HG03108 (cell line): ENCODE measurements at regions not wholly inside any gene's neighbourhood (a gene's known extent, or its start where the extent isn't known, plus 50 kb on each side); places are given as distances from the start of the nearest gene placed in this dataset.

Source experiments
- ATAC-seq: cut with Tn5 transposase; IDR thresholded peaks from one replicate; pipeline ENCODE4 v1.9.1; 2021; ENCODE audit warnings: moderate library complexity; ENCODE audit not compliant: unreplicated experiment

DNA sequence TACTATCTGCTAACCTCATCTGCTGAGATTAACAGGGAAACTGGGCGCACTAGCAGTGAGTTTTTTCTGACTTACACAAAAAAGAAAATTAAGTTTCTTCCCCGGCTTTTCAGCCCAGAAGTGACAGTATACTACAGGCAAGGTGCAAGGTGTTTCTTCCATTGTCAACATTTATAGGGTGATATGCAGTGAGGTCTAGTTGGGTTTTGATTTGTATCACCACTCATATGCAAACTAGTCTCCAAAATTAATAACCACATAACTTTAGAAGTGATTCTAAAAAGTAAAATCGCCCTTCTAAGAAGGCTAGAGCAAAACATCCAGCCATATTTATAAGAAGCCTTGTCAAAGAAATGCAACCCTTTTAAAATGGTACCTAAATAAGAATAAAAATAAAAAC lies 640.1 kb downstream of the ARAP2 start:
- ATAC-seq = no peak

DNA sequence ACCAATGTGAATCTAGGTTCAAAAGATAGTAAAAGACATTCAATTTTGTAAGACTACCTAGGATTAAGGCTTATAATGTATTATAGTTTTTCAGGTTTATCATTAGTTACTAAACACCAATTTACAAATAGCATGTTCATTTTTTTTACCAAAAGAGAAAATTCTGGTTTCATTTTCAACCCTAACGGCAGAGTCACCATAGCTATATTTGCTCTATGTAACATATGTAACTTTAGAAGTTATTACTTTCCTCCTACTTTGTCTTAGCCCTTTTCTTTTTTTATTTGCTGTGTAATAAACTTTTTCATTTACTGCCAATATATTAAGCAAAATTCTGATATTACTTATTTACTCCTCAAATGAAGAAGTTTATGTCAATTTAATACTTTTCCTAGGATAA lies 639.6 kb downstream of the ARAP2 start:
- no peak for ATAC-seq

DNA sequence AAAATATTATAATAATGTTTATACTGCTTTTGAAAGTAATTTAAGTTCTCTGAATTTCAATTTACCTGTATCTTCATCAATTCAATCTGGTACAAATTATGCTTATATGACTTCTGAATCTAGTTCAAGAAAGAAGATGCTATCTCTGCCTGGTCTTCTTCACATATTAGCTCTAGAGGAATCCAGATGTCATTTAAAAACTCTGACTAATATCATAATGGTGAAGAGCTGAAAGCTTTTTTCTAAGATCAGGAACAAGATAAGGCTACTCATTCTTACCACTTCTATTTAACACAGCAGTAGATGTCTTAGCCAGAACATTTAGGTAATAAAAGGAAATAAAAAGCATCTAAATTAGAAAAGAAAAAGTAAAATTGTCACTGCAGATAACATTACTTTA lies 636.1 kb downstream of the ARAP2 start:
- no peak for ATAC-seq

DNA sequence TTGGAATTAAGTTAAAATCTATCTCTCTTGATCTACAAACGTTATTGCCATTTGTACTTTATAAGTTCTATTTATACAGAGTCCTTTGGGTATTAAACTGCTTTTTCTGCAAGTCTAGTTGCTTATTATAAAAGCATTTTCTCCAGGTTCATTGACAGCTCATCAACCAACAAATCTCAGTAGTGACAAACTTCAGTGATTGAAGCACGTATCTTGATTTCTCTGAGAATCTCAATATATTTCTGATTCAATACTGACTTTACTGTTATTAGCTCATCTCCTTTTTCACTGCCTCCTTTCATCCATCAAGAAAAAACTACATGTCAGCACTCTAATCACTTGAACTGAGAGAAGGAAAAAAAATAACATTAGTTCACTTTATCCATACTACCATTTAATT lies 630.2 kb downstream of the ARAP2 start:
- ATAC-seq = no peak

DNA sequence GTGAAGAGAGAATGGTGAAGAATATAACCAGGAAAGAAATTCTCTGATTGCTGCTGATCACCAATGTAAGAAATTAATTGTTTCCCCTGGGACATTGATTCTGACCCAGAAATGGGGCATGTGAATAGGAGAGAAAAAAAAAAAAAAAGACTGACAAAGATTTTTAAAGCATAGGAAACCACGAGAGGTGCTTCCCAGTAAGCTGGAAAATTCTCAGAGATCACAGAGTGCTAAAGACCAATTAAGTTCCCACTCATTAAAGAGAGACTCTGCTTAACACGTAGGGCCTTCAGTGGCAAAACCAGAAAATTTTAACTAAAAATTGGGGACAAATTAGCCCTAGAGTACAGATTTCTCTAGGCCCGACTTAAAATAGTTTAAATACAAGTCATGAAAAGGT lies 604.4 kb downstream of the ARAP2 start:
- ATAC-seq = no peak

GRCh38 chr4:35643661-35644060 lies 600.7 kb downstream of the ARAP2 start:
- ATAC-seq = no peak

DNA sequence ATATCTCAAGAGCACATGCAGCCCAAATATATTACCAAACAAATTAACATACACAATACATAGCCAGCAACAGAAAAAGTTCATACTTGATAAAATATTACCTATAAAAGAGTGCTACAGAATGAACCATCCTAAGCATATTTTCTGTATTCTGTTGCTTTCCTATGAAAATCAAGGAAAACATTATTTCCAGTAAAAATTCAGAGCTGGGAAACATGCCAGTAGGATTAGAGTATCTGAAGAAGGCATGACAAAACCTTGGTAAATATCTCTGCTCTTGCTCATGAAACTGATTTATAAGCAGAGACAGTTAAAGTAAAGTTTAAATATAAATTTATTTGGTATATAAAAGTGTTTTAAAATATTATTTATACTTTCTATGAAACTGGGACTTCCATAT lies 599.7 kb downstream of the ARAP2 start:
- ATAC-seq = no peak

GRCh38 chr4:35649011-35649410 lies 595.3 kb downstream of the ARAP2 start:
- no peak for ATAC-seq

DNA sequence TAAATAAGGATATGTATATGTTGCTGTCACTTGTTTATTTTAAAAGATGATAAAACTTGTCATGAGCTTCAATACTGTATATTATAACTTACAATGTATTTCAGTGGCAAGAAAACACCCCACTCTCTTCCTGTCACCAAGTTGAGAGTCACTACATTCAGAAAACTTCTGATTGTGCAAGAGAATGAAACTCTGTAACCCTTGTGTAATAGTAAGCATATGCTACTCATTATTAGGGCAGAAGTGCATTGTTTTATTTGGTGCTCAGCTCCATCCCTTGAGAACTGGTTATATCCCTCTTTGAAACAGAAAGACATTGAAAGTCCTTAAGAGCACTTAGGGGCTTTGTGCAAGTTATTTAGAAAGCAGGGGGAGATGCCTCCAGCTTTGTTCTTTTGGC lies 594.5 kb downstream of the ARAP2 start:
- no peak for ATAC-seq

DNA sequence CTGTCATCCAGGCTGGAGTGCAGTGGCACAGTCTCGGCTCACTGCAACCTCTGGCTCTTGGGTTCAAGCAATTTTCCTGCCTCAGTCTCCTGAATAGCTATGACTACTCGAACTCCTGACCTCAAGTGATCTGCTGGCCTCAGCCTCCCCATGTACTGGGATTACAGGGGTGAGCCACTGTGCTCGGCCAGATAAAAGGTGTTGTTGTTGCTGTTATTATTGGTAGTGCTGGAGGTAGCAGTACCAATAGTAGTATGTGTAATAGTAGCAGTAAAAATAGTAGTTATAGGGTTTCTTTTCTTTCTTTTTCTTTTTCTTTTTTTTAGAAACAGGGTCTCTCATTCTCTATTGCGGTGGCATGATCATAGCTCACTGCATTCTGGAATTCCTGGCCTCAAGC lies 592.1 kb downstream of the ARAP2 start:
- no peak for ATAC-seq

- ATAC-seq = no peak
Measured at GRCh38 chr4:35653451-35653850, 590.9 kb downstream of the ARAP2 start.

DNA sequence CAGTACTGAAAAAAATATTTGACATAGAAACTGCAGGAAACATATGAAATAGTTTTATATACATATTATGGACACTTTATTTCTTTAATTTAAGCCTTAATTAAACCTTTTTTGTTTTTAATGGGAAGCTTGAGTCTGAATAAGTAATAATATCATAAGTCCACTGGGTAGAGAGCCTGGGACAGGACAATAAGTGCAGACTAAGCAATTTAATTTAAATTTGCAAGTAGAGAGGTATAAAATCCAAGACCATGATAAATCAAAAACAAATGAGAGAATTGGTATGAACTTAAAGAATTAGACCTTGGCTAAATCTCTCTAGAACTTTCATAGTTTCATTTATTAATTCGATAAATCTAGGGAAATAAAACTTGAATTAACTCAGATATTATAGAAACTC lies 571.2 kb downstream of the ARAP2 start:
- ATAC-seq = no peak

- ATAC-seq = no peak
Measured at GRCh38 chr4:35684755-35685154, 559.6 kb downstream of the ARAP2 start.

GRCh38 chr4:35689870-35690269 lies 554.4 kb downstream of the ARAP2 start:
- ATAC-seq = no peak

DNA sequence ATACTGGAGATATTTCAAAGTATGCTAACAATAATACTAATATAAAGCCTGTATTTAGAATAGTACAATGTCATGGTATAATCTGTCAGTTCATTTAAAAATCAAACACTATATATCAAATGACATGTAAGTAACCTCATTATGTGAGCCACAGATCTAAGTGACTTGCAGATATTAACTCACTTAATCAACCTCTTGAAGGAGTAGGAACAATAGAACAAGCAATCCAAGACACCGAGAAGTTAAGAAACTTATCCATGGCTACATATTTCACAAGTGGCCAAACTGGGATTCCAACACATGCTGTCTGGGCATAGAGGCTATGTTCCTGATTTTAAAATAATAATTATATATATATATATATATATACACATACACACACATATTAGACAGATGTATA lies 554.0 kb downstream of the ARAP2 start:
- ATAC-seq = no peak

GRCh38 chr4:35695003-35695402 lies 549.3 kb downstream of the ARAP2 start:
- no peak for ATAC-seq

DNA sequence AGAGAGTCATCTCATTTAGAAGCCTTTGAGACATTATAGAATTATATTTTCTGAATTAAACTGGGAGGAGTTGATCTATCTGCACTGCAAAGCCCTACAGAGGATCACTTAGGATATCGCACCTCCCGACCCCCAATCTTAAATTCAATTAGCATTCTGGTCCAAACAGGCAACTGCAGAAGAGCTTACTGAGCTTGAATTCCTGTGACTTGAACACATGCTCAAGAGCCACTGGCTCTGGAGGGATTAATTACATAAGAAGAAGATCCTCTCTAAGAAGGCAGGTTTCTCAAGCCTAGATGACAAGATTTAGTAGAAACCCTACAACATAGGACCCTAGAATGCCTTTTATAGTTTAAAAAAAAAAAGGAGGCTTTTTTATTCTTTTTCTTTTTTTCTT lies 548.9 kb downstream of the ARAP2 start:
- no peak for ATAC-seq

GRCh38 chr4:35697210-35697736 lies 547.0 kb downstream of the ARAP2 start:
- no peak for ATAC-seq

DNA sequence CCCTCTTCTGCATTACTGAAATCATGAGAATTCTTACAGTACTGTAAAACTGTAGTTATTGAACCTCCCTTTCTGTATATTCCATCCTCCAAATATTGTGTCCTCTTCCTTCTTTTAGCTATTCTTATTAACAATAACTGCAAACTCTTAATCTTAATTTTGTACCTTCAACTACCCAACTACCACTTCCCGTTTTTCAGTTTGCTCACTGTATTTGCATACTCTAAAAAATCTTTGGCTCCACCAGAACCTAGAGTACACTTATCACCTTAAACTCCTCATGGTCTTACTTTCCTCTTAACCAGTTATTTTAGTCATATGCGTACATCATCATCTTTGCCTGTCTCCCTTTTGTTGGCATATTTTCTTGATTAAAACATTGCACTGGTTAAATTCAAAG lies 543.7 kb downstream of the ARAP2 start:
- ATAC-seq = no peak

DNA sequence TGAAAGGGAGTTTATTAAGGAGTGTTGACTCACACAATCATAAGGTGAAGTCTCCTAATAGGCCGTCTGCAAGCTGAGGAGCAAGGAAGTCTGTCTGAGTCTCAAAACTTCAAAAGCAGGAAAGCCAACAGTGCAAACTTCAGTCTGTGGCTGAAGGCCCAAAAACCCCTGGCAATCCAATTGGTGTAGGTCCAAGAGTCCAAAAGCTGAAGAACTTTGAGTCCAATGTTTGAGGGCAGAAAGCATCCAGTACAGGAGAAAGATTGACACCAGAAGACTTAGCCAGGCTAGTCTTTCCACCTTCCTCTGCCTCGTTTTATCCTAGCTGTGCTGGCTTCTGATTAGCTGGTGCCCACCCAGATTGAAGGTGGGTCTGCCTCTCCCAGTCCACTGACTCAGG lies 535.2 kb downstream of the ARAP2 start:
- ATAC-seq = no peak

- no peak for ATAC-seq
Measured at GRCh38 chr4:35710343-35710742, 534.0 kb downstream of the ARAP2 start.

DNA sequence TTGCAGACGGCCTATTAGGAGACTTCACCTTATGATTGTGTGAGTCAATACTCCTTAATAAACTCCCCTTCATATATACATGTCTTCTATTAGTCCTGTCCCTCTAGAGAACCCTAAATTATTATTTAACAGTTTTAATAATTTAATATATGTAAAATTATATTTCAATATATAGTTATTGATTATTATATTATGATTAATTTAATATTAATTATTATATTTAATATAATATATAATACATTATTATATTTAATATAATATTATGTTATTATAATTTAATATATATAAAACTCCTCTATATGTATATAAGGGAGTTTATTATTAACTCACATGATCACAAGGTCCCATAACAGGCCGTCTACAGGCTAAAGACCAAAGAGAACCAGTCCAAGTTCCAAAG lies 533.2 kb downstream of the ARAP2 start:
- no peak for ATAC-seq

- no peak for ATAC-seq
Measured at GRCh38 chr4:35723973-35724372, 520.3 kb downstream of the ARAP2 start.

DNA sequence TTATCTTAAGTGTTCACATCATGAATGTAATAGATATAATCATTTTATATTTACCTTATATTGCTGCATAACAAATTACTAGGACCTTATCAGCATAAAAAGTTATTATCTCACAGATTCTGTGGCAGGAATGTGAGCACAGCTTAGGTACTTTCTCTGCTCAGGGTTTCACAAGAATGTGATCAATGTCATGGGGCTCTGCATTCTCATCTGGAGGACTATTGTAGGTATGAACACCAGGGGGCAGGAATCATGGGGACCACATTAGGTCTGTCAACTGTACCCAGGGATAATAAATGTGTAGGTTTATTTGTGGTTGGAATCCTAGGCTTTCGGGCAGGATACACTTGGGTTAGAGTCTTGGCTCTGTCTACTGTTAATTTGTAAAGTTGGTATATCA lies 519.2 kb downstream of the ARAP2 start:
- no peak for ATAC-seq
